HepG2 (cell line): ENCODE measurements at regions not wholly inside any gene's neighbourhood (a gene's known extent, or its start where the extent isn't known, plus 50 kb on each side); places are given as distances from the start of the nearest gene placed in this dataset.

Source experiments
- ATF3 ChIP-seq: sonication (generic); formaldehyde crosslinking; IDR thresholded peaks from 2 replicates; pipeline ENCODE4 v1.4.0; 2020; ENCODE audit warnings: missing genetic modification reagents
- CHD4 ChIP-seq: fragments of 200-600 bp; sonication (generic); IDR thresholded peaks from 2 replicates; pipeline ENCODE4 v1.7.0; 2017; ENCODE audit warnings: mild to moderate bottlenecking, low read length, borderline replicate concordance
- FOSL1 ChIP-seq: sonication (generic); formaldehyde crosslinking; IDR thresholded peaks from 2 replicates; pipeline ENCODE4 v1.9.0; 2021; ENCODE audit warnings: missing genetic modification reagents, borderline replicate concordance
- GMEB2 ChIP-seq: IDR thresholded peaks from 2 replicates; pipeline ENCODE4 v1.6.1; 2016; ENCODE audit warnings: missing biosample characterization, missing genetic modification reagents, low read depth
- HOXA5 ChIP-seq: sonication (generic); formaldehyde crosslinking; IDR thresholded peaks from 2 replicates; pipeline ENCODE4 v1.4.0; 2020; ENCODE audit warnings: missing genetic modification reagents
- SAP130 ChIP-seq: IDR thresholded peaks from 2 replicates; pipeline ENCODE4 v1.6.1; 2016; ENCODE audit warnings: low read depth
- SMAD1 ChIP-seq: sonication (generic); formaldehyde crosslinking; IDR thresholded peaks from 2 replicates; pipeline ENCODE4 v1.4.0; 2020; ENCODE audit warnings: missing genetic modification reagents, low read depth, mild to moderate bottlenecking, borderline replicate concordance
- STAT5B ChIP-seq: sonication (generic); formaldehyde crosslinking; IDR thresholded peaks from 2 replicates; pipeline ENCODE4 v1.4.0; 2020; ENCODE audit warnings: missing genetic modification reagents
- TAF1 ChIP-seq: sonication (generic); formaldehyde crosslinking; IDR thresholded peaks from 2 replicates; pipeline ENCODE4 v1.4.0; 2020; ENCODE audit warnings: missing genetic modification reagents
- ZNF143 ChIP-seq: sonication (generic); formaldehyde crosslinking; IDR thresholded peaks from 2 replicates; pipeline ENCODE4 v1.4.0; 2020; ENCODE audit warnings: missing genetic modification reagents
- TF ChIP-seq, protein P1 (sequence below): IDR thresholded peaks from 2 replicates; pipeline ENCODE4 v1.6.1; 2016; ENCODE audit warnings: missing compliant biosample characterization, missing genetic modification reagents, borderline replicate concordance
- TF ChIP-seq, protein P2 (sequence below): sonication (generic); formaldehyde crosslinking; conservative IDR thresholded peaks from 2 replicates; pipeline ENCODE4 v1.4.0; 2020; ENCODE audit warnings: missing genetic modification reagents
- TF ChIP-seq, protein P3 (sequence below), 2 experiments: IDR thresholded peaks; 2 replicates each; pipeline ENCODE4 v1.6.1; 2011 to 2012; ENCODE audit warnings: low read length in 2 of 2, borderline replicate concordance in 1 of 2, low read depth in 1 of 2, mild to moderate bottlenecking in 1 of 2, moderate library complexity in 1 of 2
- TF ChIP-seq, protein P4 (sequence below): sonication (generic); formaldehyde crosslinking; IDR thresholded peaks from 2 replicates; pipeline ENCODE4 v1.5.0; 2020; ENCODE audit warnings: mild to moderate bottlenecking, missing genetic modification reagents, moderate library complexity

DNA sequence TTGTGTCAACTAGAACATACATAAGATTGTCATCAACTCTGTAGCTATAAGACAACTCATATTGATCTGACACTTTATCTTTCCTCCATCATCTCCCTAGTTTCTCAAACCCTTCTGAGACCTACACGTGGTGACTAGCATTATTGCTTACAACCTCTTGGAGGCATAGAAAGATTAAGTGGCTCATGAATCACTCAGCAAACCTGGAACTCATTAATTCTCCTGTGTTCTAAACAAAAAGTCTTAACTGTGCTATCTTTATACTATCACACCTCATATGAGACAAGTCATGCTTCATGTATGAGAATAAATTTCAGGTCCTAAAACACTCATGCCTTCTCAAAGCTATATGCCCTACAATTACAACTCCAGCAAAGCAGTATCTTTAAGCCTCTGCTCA, 408.6 kb upstream of the SYT1 start:
- TF ChIP-seq ZNF143: no peak
- TF ChIP-seq ATF3: no peak
- TF ChIP-seq HOXA5: no peak
- TF ChIP-seq SMAD1 (CRISPR knock-in tag): no peak
- TF ChIP-seq, protein P1, sequence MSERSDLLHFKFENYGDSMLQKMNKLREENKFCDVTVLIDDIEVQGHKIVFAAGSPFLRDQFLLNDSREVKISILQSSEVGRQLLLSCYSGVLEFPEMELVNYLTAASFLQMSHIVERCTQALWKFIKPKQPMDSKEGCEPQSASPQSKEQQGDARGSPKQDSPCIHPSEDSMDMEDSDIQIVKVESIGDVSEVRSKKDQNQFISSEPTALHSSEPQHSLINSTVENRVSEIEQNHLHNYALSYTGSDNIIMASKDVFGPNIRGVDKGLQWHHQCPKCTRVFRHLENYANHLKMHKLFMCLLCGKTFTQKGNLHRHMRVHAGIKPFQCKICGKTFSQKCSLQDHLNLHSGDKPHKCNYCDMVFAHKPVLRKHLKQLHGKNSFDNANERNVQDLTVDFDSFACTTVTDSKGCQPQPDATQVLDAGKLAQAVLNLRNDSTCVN (CRISPR knock-in tag): no peak
- TF ChIP-seq, protein P2, sequence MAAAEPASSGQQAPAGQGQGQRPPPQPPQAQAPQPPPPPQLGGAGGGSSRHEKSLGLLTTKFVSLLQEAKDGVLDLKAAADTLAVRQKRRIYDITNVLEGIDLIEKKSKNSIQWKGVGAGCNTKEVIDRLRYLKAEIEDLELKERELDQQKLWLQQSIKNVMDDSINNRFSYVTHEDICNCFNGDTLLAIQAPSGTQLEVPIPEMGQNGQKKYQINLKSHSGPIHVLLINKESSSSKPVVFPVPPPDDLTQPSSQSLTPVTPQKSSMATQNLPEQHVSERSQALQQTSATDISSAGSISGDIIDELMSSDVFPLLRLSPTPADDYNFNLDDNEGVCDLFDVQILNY (CRISPR knock-in tag): no peak
- TF ChIP-seq, protein P3, sequence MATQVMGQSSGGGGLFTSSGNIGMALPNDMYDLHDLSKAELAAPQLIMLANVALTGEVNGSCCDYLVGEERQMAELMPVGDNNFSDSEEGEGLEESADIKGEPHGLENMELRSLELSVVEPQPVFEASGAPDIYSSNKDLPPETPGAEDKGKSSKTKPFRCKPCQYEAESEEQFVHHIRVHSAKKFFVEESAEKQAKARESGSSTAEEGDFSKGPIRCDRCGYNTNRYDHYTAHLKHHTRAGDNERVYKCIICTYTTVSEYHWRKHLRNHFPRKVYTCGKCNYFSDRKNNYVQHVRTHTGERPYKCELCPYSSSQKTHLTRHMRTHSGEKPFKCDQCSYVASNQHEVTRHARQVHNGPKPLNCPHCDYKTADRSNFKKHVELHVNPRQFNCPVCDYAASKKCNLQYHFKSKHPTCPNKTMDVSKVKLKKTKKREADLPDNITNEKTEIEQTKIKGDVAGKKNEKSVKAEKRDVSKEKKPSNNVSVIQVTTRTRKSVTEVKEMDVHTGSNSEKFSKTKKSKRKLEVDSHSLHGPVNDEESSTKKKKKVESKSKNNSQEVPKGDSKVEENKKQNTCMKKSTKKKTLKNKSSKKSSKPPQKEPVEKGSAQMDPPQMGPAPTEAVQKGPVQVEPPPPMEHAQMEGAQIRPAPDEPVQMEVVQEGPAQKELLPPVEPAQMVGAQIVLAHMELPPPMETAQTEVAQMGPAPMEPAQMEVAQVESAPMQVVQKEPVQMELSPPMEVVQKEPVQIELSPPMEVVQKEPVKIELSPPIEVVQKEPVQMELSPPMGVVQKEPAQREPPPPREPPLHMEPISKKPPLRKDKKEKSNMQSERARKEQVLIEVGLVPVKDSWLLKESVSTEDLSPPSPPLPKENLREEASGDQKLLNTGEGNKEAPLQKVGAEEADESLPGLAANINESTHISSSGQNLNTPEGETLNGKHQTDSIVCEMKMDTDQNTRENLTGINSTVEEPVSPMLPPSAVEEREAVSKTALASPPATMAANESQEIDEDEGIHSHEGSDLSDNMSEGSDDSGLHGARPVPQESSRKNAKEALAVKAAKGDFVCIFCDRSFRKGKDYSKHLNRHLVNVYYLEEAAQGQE (IDR thresholded peaks at IDR 0.05; ENCODE audit: borderline replicate concordance in 1 of 2, low read depth in 1 of 2, low read length in 2 of 2): no peak
- TF ChIP-seq STAT5B (CRISPR knock-in tag): no peak
- TF ChIP-seq, protein P4, sequence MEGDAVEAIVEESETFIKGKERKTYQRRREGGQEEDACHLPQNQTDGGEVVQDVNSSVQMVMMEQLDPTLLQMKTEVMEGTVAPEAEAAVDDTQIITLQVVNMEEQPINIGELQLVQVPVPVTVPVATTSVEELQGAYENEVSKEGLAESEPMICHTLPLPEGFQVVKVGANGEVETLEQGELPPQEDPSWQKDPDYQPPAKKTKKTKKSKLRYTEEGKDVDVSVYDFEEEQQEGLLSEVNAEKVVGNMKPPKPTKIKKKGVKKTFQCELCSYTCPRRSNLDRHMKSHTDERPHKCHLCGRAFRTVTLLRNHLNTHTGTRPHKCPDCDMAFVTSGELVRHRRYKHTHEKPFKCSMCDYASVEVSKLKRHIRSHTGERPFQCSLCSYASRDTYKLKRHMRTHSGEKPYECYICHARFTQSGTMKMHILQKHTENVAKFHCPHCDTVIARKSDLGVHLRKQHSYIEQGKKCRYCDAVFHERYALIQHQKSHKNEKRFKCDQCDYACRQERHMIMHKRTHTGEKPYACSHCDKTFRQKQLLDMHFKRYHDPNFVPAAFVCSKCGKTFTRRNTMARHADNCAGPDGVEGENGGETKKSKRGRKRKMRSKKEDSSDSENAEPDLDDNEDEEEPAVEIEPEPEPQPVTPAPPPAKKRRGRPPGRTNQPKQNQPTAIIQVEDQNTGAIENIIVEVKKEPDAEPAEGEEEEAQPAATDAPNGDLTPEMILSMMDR: no peak
- no peak for TF ChIP-seq SAP130 (CRISPR knock-in tag)
- no peak for TF ChIP-seq TAF1
- no peak for TF ChIP-seq CHD4
- no peak for TF ChIP-seq GMEB2 (CRISPR knock-in tag)
- no peak for TF ChIP-seq FOSL1 (CRISPR knock-in tag)
